K562 (cell line): ENCODE measurements at regions not wholly inside any gene's neighbourhood (a gene's known extent, or its start where the extent isn't known, plus 50 kb on each side); places are given as distances from the start of the nearest gene placed in this dataset.

ENCODE experiments used
- ATAC-seq: fragments of 200-7000 bp; cut with Tn5 transposase; 3 replicates; pipeline ENCODE4 v1.9.1; 2020; ENCODE audit warnings: moderate library complexity
- BruUV-seq: library from RNA; stranded (reverse); fragments of 400-500 nt; replicated peaks from 2 replicates; lab custom pipeline; 2021; lab: Mats Ljungman, UMichigan
- CTCF ChIA-PET: fragments of 300-600 bp; formaldehyde crosslinking; extraction: SDS; loops from one replicate; lab custom pipeline; 2021; ENCODE audit warnings: low intra/inter-chr PET ratio; lab: Yijun Ruan, JAX
- POLR2A ChIA-PET: fragments of 300-600, 350-650 bp; sonication (Branson Sonifier 250); formaldehyde crosslinking; extraction: SDS; loops from one replicate; lab custom pipeline; 2021; ENCODE audit warnings: antibody characterized with exemption, inconsistent platforms; lab: Yijun Ruan, JAX
- DNase-seq, 4 experiments: peaks; one replicate each; pipeline versions ENCODE4 v3.0.0 to v3.0.0-alpha.2; 2011 to 2018; ENCODE audit warnings: low spot score in 3 of 4, mixed read lengths in 3 of 4; ENCODE audit errors: extremely low read depth in 1 of 4
- FAIRE-seq: peaks from 2 replicates; lab custom pipeline; 2011; peaks lifted over from hg19 to GRCh38; lab: Jason Lieb, UNC
- H2AFZ ChIP-seq: 2 replicates; pipeline ENCODE4 v1.6.0; 2011; ENCODE audit warnings: low read depth, low read length, control low read depth, inconsistent platforms
- H3K27ac ChIP-seq: fragments of 200-600 bp; 3 replicates; pipeline ENCODE4 v1.8.0; 2011; ENCODE audit warnings: low read depth, mild to moderate bottlenecking, control low read depth, inconsistent platforms, low read length, moderate library complexity, mixed read lengths; ENCODE audit errors: extremely low read depth
- H3K27me3 ChIP-seq, 2 experiments: fragments of 300-600 bp in 1 of 2; 2 replicates in 1 of 2; 3 replicates in 1 of 2; pipeline versions ENCODE4 v1.6.0 to v1.8.0; 2011; ENCODE audit warnings: inconsistent platforms in 2 of 2, low read length in 2 of 2, mild to moderate bottlenecking in 1 of 2, mixed read lengths in 1 of 2, moderate library complexity in 1 of 2; ENCODE audit not compliant: control insufficient read depth in 2 of 2, insufficient read depth in 2 of 2
- H3K36me3 ChIP-seq: fragments of 300-600 bp; 3 replicates; pipeline ENCODE4 v1.8.0; 2011; ENCODE audit warnings: mild to moderate bottlenecking, low read length, inconsistent platforms; ENCODE audit not compliant: control insufficient read depth, insufficient read depth
- H3K4me1 ChIP-seq, 2 experiments: fragments of 200-600 bp in 1 of 2; replicated peaks in 1 of 2; 2 replicates in 1 of 2; 3 replicates in 1 of 2; pipeline versions ENCODE4 v1.5.1 to v1.8.0; 2011; ENCODE audit warnings: inconsistent platforms in 2 of 2, low read length in 2 of 2, mild to moderate bottlenecking in 1 of 2, mixed read lengths in 1 of 2, moderate library complexity in 1 of 2; ENCODE audit not compliant: control insufficient read depth in 2 of 2, insufficient read depth in 2 of 2
- H3K4me2 ChIP-seq: 2 replicates; pipeline ENCODE4 v1.6.1; 2011; ENCODE audit warnings: low read length, control low read depth, inconsistent platforms, mixed read lengths; ENCODE audit not compliant: insufficient read depth
- H3K4me3 ChIP-seq: fragments of 200-600 bp; sonication (generic), shearing (Covaris generic); 2 replicates; pipeline ENCODE4 v1.5.1; 2016; ENCODE audit warnings: control low read depth, inconsistent platforms
- H3K79me2 ChIP-seq: fragments of 200-600 bp; 3 replicates; pipeline ENCODE4 v1.8.0; 2011; ENCODE audit warnings: low read length, inconsistent platforms; ENCODE audit not compliant: control insufficient read depth, insufficient read depth
- H3K9ac ChIP-seq, 2 experiments: 2 replicates each; pipeline versions ENCODE4 v1.6.0 to v1.6.1; 2011; ENCODE audit warnings: low read depth in 2 of 2, low read length in 2 of 2, control low read depth in 1 of 2, inconsistent platforms in 1 of 2, mild to moderate bottlenecking in 1 of 2, mixed read lengths in 1 of 2; ENCODE audit not compliant: insufficient read depth in 1 of 2
- H3K9me1 ChIP-seq: one replicate; pipeline ENCODE4 v1.6.0; 2011; ENCODE audit warnings: inconsistent platforms, mild to moderate bottlenecking, low read length, moderate library complexity; ENCODE audit not compliant: control insufficient read depth, insufficient read depth
- H3K9me3 ChIP-seq: replicated peaks from 2 replicates; pipeline ENCODE4 v1.5.1; 2011; ENCODE audit warnings: low read depth, low read length, inconsistent platforms; ENCODE audit not compliant: control insufficient read depth, insufficient read depth
- H4K20me1 ChIP-seq: replicated peaks from 2 replicates; pipeline ENCODE4 v1.6.1; 2011; ENCODE audit warnings: low read length, inconsistent platforms, mixed read lengths; ENCODE audit not compliant: control insufficient read depth, insufficient read depth
- CCNT2 ChIP-seq: IDR thresholded peaks from 2 replicates; pipeline ENCODE4 v1.6.1; 2011; ENCODE audit warnings: borderline replicate concordance, low read depth, mild to moderate bottlenecking, moderate library complexity, mixed read lengths, low read length; ENCODE audit not compliant: insufficient read length; ENCODE audit errors: extremely low read depth
- CTCF ChIP-seq, 3 experiments: IDR thresholded peaks in 2 of 3; conservative IDR thresholded peaks in 1 of 3; 2 replicates each; pipeline ENCODE4 v1.5.1; 2011 to 2012; ENCODE audit warnings: low read length in 3 of 3, mild to moderate bottlenecking in 3 of 3, control low read depth in 2 of 3, improper control_type of control experiment in 1 of 3, inconsistent platforms in 1 of 3, low read depth in 1 of 3, mixed read lengths in 1 of 3, moderate library complexity in 1 of 3; ENCODE audit not compliant: insufficient read depth in 2 of 3
- DMBX1 ChIP-seq: fragments of 250-450 bp; sonication (Bioruptor Pico); IDR thresholded peaks from 2 replicates; pipeline ENCODE4 v1.8.0; 2022; ENCODE audit warnings: inconsistent platforms, mild to moderate bottlenecking, moderate library complexity, borderline replicate concordance
- FOXJ3 ChIP-seq: sonication (generic); formaldehyde crosslinking; IDR thresholded peaks from 2 replicates; pipeline ENCODE4 v1.4.0; 2020; ENCODE audit warnings: mild to moderate bottlenecking, missing genetic modification reagents
- HNRNPUL1 ChIP-seq: fragments of 200-400 bp; formaldehyde crosslinking; IDR thresholded peaks from 2 replicates; pipeline ENCODE4 v1.6.1; 2017; ENCODE audit warnings: low read length
- IFI16 ChIP-seq: fragments of 250-450 bp; sonication (Bioruptor Pico); IDR thresholded peaks from 2 replicates; pipeline ENCODE4 v2.1.2; 2022; ENCODE audit warnings: mild to moderate bottlenecking, inconsistent platforms
- LCOR ChIP-seq: sonication (generic); formaldehyde crosslinking; IDR thresholded peaks from 2 replicates; pipeline ENCODE4 v1.8.0; 2022; ENCODE audit warnings: mild to moderate bottlenecking, missing genetic modification reagents
- NR2C1 ChIP-seq, 2 experiments: fragments of 450-650 bp; IDR thresholded peaks; 2 replicates each; pipeline ENCODE4 v1.6.1; 2017; ENCODE audit warnings: mild to moderate bottlenecking in 2 of 2, antibody characterized with exemption in 1 of 2, inconsistent platforms in 1 of 2, missing compliant biosample characterization in 1 of 2, missing genetic modification characterization in 1 of 2
- POLR2H ChIP-seq: IDR thresholded peaks from 2 replicates; pipeline ENCODE4 v1.6.1; 2016; ENCODE audit warnings: missing genetic modification characterization, low read depth, mild to moderate bottlenecking, control low read depth, missing compliant biosample characterization, moderate library complexity
- RHOXF2B ChIP-seq: fragments of 250-450 bp; sonication (Bioruptor Pico); conservative IDR thresholded peaks from 2 replicates; pipeline ENCODE4 v1.5.1; 2021
- STAT5B ChIP-seq: fragments of 250-450 bp; sonication (Bioruptor Pico); IDR thresholded peaks from 2 replicates; pipeline ENCODE4 v1.8.0; 2021; ENCODE audit warnings: mild to moderate bottlenecking, inconsistent platforms
- TARDBP ChIP-seq: fragments of 450-650 bp; IDR thresholded peaks from 2 replicates; pipeline ENCODE4 v1.6.1; 2016
- ZBTB43 ChIP-seq: sonication (generic); formaldehyde crosslinking; IDR thresholded peaks from 2 replicates; pipeline ENCODE4 v1.8.0; 2023; ENCODE audit warnings: mild to moderate bottlenecking, missing genetic modification reagents
- ZKSCAN3 ChIP-seq: fragments of 250-450 bp; sonication (Bioruptor Pico); IDR thresholded peaks from 2 replicates; pipeline ENCODE4 v1.4.0; 2020
- ZNF24 ChIP-seq: fragments of 450-650 bp; IDR thresholded peaks from 2 replicates; pipeline ENCODE4 v1.6.1; 2016
- WGBS: fragments of 100-300 bp; shearing (Covaris generic); methylation state at CpG from one replicate; pipeline ENCODE4 v1.1.6; 2016; ENCODE audit warnings: low coverage, mixed read lengths; ENCODE audit not compliant: insufficient coverage; ENCODE audit errors: missing lambda C conversion rate; 5-methylcytosine and 5-hydroxymethylcytosine counted together
- in situ Hi-C: fragments of 300-500 bp; cut with MboI; formaldehyde crosslinking; loops from 4 replicates; pipeline ENCODE4 v1.15.0; 2018; ENCODE audit warnings: inconsistent platforms, mixed read lengths
- intact Hi-C: fragments of 100-400 bp; cut with micrococcal nuclease; formaldehyde crosslinking; loops from 2 replicates; pipeline ENCODE4 v1.14.2; 2022
- TF ChIP-seq, protein P1 (sequence below): fragments of 450-650 bp; formaldehyde crosslinking; IDR thresholded peaks from 2 replicates; pipeline ENCODE4 v1.4.0; 2022; ENCODE audit warnings: mild to moderate bottlenecking, moderate library complexity
- TF ChIP-seq, protein P2 (sequence below): fragments of 450-650 bp; IDR thresholded peaks from 2 replicates; pipeline ENCODE4 v1.7.1; 2018; ENCODE audit warnings: mild to moderate bottlenecking, low read depth; ENCODE audit not compliant: partially characterized antibody

- under 1% methylated on average over 23 of the region's 23 CpGs for WGBS
- in situ Hi-C loops, result no loop called here
- Histone ChIP-seq H3K27me3 (no peaks in the 10 kb centered on the region), H3K9me3 (no peaks in the 10 kb centered on the region), H2AFZ (no peak overlapping the region), H3K79me2 (no peaks in the 10 kb centered on the region), H3K9ac (no peak overlapping the region), H3K27ac (no peak overlapping the region), H4K20me1 (no peaks in the 10 kb centered on the region), H3K4me3 (no peak overlapping the region), H3K4me1 (no peaks in the 10 kb centered on the region), H3K9me1 (no peaks in the 10 kb centered on the region), H3K36me3 (no peaks in the 10 kb centered on the region), H3K4me2 (no peak overlapping the region)
- intact Hi-C loops, result no loop called here
- ChIA-PET POLR2A (no interaction called here), CTCF (no interaction called here)
- no TSS peak for BruUV-seq
- no peak for ATAC-seq
- FAIRE-seq, result no peak
- DNase-seq, result no peak
- TF ChIP-seq RHOXF2B (CRISPR knock-in tag) (no peak), FOXJ3 (CRISPR knock-in tag) (no peak), CCNT2 (no peak), POLR2H (tag) (no peak), TARDBP (no peak), NR2C1 (IDR thresholded peaks at IDR 0.05) (no peak), NR2C1 (tag; IDR thresholded peaks at IDR 0.05) (no peak), ZBTB43 (CRISPR knock-in tag) (no peak), IFI16 (CRISPR knock-in tag) (no peak), LCOR (no peak), DMBX1 (no peak), STAT5B (no peak), HNRNPUL1 (no peak), ZNF24 (no peak), ZKSCAN3 (CRISPR knock-in tag) (no peak), CTCF (IDR thresholded peaks at IDR 0.05 in 2 of 3, conservative IDR thresholded peaks at IDR 0.05 in 1 of 3; ENCODE audit: insufficient read depth in 2 of 3, low read depth in 1 of 3, low read length in 3 of 3) (no peak)
- TF ChIP-seq, protein P1, sequence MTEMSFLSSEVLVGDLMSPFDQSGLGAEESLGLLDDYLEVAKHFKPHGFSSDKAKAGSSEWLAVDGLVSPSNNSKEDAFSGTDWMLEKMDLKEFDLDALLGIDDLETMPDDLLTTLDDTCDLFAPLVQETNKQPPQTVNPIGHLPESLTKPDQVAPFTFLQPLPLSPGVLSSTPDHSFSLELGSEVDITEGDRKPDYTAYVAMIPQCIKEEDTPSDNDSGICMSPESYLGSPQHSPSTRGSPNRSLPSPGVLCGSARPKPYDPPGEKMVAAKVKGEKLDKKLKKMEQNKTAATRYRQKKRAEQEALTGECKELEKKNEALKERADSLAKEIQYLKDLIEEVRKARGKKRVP (CRISPR knock-in tag), result no peak
- TF ChIP-seq, protein P2, sequence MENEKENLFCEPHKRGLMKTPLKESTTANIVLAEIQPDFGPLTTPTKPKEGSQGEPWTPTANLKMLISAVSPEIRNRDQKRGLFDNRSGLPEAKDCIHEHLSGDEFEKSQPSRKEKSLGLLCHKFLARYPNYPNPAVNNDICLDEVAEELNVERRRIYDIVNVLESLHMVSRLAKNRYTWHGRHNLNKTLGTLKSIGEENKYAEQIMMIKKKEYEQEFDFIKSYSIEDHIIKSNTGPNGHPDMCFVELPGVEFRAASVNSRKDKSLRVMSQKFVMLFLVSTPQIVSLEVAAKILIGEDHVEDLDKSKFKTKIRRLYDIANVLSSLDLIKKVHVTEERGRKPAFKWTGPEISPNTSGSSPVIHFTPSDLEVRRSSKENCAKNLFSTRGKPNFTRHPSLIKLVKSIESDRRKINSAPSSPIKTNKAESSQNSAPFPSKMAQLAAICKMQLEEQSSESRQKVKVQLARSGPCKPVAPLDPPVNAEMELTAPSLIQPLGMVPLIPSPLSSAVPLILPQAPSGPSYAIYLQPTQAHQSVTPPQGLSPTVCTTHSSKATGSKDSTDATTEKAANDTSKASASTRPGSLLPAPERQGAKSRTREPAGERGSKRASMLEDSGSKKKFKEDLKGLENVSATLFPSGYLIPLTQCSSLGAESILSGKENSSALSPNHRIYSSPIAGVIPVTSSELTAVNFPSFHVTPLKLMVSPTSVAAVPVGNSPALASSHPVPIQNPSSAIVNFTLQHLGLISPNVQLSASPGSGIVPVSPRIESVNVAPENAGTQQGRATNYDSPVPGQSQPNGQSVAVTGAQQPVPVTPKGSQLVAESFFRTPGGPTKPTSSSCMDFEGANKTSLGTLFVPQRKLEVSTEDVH, result no peak
Observed at GRCh38 chr6:23855497-23856116, 270.4 kb upstream of the NRSN1 start.
